ENCODE measurements at regions not wholly inside any gene's neighbourhood (a gene's known extent, or its start where the extent isn't known, plus 50 kb on each side); places are given as distances from the start of the nearest gene placed in this dataset.
"Not testable (repeated sequence)": the region's sequence is repeated elsewhere in the genome, so short reads cannot be mapped to it uniquely, and the experiment has no call there.

- Histone ChIP-seq H3K4me2 (ENCODE audit: low read length) (no peak overlapping the region), H3K9me3 (ENCODE audit: insufficient read depth, low read length) (no peaks in the 10 kb centered on the region), H3K4me1 (ENCODE audit: low read length) (no peaks in the 10 kb centered on the region), H2AFZ (ENCODE audit: low read depth, low read length) (no peak overlapping the region), H3K36me3 (replicated peaks; ENCODE audit: low read depth, low read length) (no peaks in the 10 kb centered on the region), H3K27me3 (ENCODE audit: low read depth, low read length) (peaks cover 16% of the 10 kb centered on the region; the same call in 1 of the 2 replicates), H3K79me2 (ENCODE audit: low read length) (no peaks in the 10 kb centered on the region), H3K4me3 (ENCODE audit: low read length) (no peak overlapping the region), H3K9ac (ENCODE audit: low read length) (no peak overlapping the region), H4K20me1 (ENCODE audit: insufficient read depth, low read length) (no peaks in the 10 kb centered on the region), H3K27ac (ENCODE audit: low read length) (no peak overlapping the region)
- TF ChIP-seq CTCF (IDR thresholded peaks at IDR 0.05; ENCODE audit: low read depth, low read length): no peak
- TF ChIP-seq EZH2phosphoT487 (IDR thresholded peaks at IDR 0.05; ENCODE audit: low read depth): no peak
These were observed 57.7 kb upstream of the SHB start for GRCh38 chr9:38126730-38127129.

GRCh38 chr9:38125889-38126288, 56.9 kb upstream of the SHB start:
- peaks cover 16% of the 10 kb centered on the region; the same call in 1 of the 2 replicates for H3K27me3 ChIP-seq (ENCODE audit: low read depth, low read length)
- TF ChIP-seq EZH2phosphoT487 (IDR thresholded peaks at IDR 0.05; ENCODE audit: low read depth): no peak
- TF ChIP-seq CTCF (IDR thresholded peaks at IDR 0.05; ENCODE audit: low read depth, low read length): no peak
- H3K79me2 ChIP-seq (ENCODE audit: low read length): no peaks in the 10 kb centered on the region
- H2AFZ ChIP-seq (ENCODE audit: low read depth, low read length): no peak overlapping the region
- H3K27ac ChIP-seq (ENCODE audit: low read length): no peak overlapping the region
- no peak overlapping the region for H3K9ac ChIP-seq (ENCODE audit: low read length)
- no peaks in the 10 kb centered on the region for H3K36me3 ChIP-seq (replicated peaks; ENCODE audit: low read depth, low read length)
- H3K4me3 ChIP-seq (ENCODE audit: low read length): no peak overlapping the region
- no peaks in the 10 kb centered on the region for H4K20me1 ChIP-seq (ENCODE audit: insufficient read depth, low read length)
- no peak overlapping the region for H3K4me2 ChIP-seq (ENCODE audit: low read length)
- H3K9me3 ChIP-seq (ENCODE audit: insufficient read depth, low read length): no peaks in the 10 kb centered on the region
- H3K4me1 ChIP-seq (ENCODE audit: low read length): no peaks in the 10 kb centered on the region

- not testable (repeated sequence) for H3K27ac ChIP-seq (ENCODE audit: low read length); H3K4me2 ChIP-seq (ENCODE audit: low read length); H3K4me3 ChIP-seq (ENCODE audit: low read length); H3K36me3 ChIP-seq (replicated peaks; ENCODE audit: low read depth, low read length); H4K20me1 ChIP-seq (ENCODE audit: insufficient read depth, low read length); H3K79me2 ChIP-seq (ENCODE audit: low read length); H2AFZ ChIP-seq (ENCODE audit: low read depth, low read length); H3K9me3 ChIP-seq (ENCODE audit: insufficient read depth, low read length); H3K9ac ChIP-seq (ENCODE audit: low read length)
- H3K4me1 ChIP-seq (ENCODE audit: low read length): peaks cover 12% of the 10 kb centered on the region
- H3K27me3 ChIP-seq (ENCODE audit: low read depth, low read length): peaks cover 16% of the 10 kb centered on the region; the same call in 1 of the 2 replicates
These were observed 54.3 kb upstream of the SHB start for GRCh38 chr9:38123359-38123758.

- Histone ChIP-seq H3K27ac (ENCODE audit: low read length) (no peak overlapping the region), H4K20me1 (ENCODE audit: insufficient read depth, low read length) (no peaks in the 10 kb centered on the region), H3K79me2 (ENCODE audit: low read length) (no peaks in the 10 kb centered on the region), H3K27me3 (ENCODE audit: low read depth, low read length) (0 out of 2 replicates have a peak, but pooled peaks cover 1% of the 10 kb centered on the region), H3K9me3 (ENCODE audit: insufficient read depth, low read length) (no peaks in the 10 kb centered on the region), H3K4me2 (ENCODE audit: low read length) (no peak overlapping the region), H3K4me3 (ENCODE audit: low read length) (no peak overlapping the region), H3K9ac (ENCODE audit: low read length) (no peak overlapping the region), H3K36me3 (replicated peaks; ENCODE audit: low read depth, low read length) (no peaks in the 10 kb centered on the region), H2AFZ (ENCODE audit: low read depth, low read length) (no peak overlapping the region), H3K4me1 (ENCODE audit: low read length) (peaks cover 12% of the 10 kb centered on the region)
- TF ChIP-seq EZH2phosphoT487 (IDR thresholded peaks at IDR 0.05; ENCODE audit: low read depth): no peak
- no peak for TF ChIP-seq CTCF (IDR thresholded peaks at IDR 0.05; ENCODE audit: low read depth, low read length)
These were observed 51.9 kb upstream of the SHB start for GRCh38 chr9:38120961-38121360.

Measured in OCI-LY3 (cell line).